ENCODE measurements at regions not wholly inside any gene's neighbourhood (a gene's known extent, or its start where the extent isn't known, plus 50 kb on each side); places are given as distances from the start of the nearest gene placed in this dataset.

DNA sequence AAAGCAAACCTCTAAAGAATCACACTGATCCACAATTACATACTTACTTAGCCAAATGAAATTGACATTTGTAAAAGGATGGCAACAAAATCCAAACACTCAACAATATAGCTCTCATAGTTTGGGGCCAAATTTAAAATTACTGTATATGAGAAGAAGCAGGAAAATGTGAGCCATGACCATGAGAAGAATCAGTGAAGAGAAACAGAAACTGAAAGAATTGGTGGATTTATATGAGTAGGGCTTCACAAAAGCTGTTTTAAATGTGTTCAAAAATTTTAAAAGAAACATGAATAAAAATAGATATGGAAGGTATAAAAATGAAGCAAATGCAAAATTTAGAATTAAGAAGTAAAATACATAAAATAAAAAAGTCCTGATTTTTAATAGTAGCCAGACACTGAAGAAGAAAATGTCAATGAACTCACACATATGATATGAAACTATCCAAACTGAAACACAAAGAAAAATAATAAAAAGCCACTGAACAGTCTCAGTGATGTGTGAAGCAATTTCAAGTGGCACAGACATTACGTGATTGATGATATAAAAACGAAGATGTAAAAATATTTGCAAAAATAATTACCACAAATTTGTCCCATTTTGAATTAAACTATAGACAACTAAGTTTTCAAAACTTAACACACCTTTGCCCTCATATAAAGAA is 87.9 kb upstream of the MDGA2 start:
- Histone ChIP-seq H3K27me3 (ENCODE audit: insufficient read depth, low read length) (no peaks in the 10 kb centered on the region), H2AFZ (ENCODE audit: low read length, unreplicated experiment) (no peak overlapping the region), H3K4me3 (ENCODE audit: low read depth, low read length) (no peak overlapping the region), H3K36me3 (ENCODE audit: insufficient read depth, low read length) (no peaks in the 10 kb centered on the region), H3K79me2 (ENCODE audit: control insufficient read depth, insufficient read depth, low read length, unreplicated experiment) (no peaks in the 10 kb centered on the region), H3K4me1 (ENCODE audit: control insufficient read depth, insufficient read depth, low read length, unreplicated experiment) (no peaks in the 10 kb centered on the region), H3K27ac (ENCODE audit: low read depth, low read length) (no peak overlapping the region)

GRCh38 chr14:47746986-47747385 is 71.6 kb upstream of the MDGA2 start:
- Histone ChIP-seq H2AFZ (ENCODE audit: low read length, unreplicated experiment) (no peak overlapping the region), H3K36me3 (ENCODE audit: insufficient read depth, low read length) (no peaks in the 10 kb centered on the region), H3K27me3 (ENCODE audit: insufficient read depth, low read length) (no peaks in the 10 kb centered on the region), H3K27ac (ENCODE audit: low read depth, low read length) (no peak overlapping the region), H3K4me1 (ENCODE audit: control insufficient read depth, insufficient read depth, low read length, unreplicated experiment) (no peaks in the 10 kb centered on the region), H3K4me3 (ENCODE audit: low read depth, low read length) (no peak overlapping the region), H3K79me2 (ENCODE audit: control insufficient read depth, insufficient read depth, low read length, unreplicated experiment) (no peaks in the 10 kb centered on the region)

DNA sequence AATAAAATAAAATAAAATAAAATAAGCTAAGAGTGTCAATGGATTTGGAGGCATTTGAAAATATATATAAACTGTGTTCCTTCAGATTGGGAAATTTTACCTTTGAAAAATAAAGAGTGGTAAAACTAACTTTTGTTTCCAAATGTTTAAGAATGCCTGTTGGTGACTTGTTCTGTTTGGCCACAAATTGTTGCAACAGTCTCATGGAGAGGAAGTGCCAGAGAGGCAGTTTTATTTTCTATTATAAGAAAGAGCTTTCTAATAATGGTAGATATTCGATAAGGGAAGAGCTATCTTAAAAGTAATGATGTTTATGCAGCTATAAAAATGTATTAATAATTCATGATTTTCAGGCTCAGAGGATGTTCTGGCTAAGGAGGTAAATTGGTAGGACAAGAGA is 68.8 kb upstream of the MDGA2 start:
- H3K27me3 ChIP-seq (ENCODE audit: insufficient read depth, low read length) = no peaks in the 10 kb centered on the region
- H3K4me1 ChIP-seq (ENCODE audit: control insufficient read depth, insufficient read depth, low read length, unreplicated experiment) = no peaks in the 10 kb centered on the region

DNA sequence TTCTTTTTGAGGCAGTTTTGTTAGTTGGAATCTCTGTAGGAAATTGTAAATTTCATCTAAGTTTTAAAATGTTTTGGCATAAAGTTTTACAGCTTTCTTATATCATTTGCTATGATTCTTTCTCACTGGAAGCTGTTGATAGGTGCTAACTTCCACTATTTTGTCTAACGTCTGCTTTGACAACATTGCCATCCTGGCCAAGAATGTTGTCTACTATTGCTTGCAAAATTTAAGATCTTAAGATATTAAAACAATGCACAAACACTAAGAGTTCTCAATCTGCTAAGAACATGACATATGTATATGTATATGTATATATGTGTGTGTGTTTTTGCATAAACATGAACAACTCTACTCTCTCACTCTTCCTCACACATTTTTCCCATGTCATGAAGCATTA is 64.1 kb upstream of the MDGA2 start:
- Histone ChIP-seq H3K79me2 (ENCODE audit: control insufficient read depth, insufficient read depth, low read length, unreplicated experiment) (no peaks in the 10 kb centered on the region), H3K4me3 (ENCODE audit: low read depth, low read length) (no peak overlapping the region), H3K27ac (ENCODE audit: low read depth, low read length) (no peak overlapping the region), H2AFZ (ENCODE audit: low read length, unreplicated experiment) (no peak overlapping the region), H3K27me3 (ENCODE audit: insufficient read depth, low read length) (no peaks in the 10 kb centered on the region), H3K36me3 (ENCODE audit: insufficient read depth, low read length) (no peaks in the 10 kb centered on the region), H3K4me1 (ENCODE audit: control insufficient read depth, insufficient read depth, low read length, unreplicated experiment) (no peaks in the 10 kb centered on the region)

More for the DNA sequence above, 68.8 kb upstream of the MDGA2 start:
- H3K27ac ChIP-seq (ENCODE audit: low read depth, low read length) = no peak overlapping the region
- H3K79me2 ChIP-seq (ENCODE audit: control insufficient read depth, insufficient read depth, low read length, unreplicated experiment) = no peaks in the 10 kb centered on the region
- H3K4me3 ChIP-seq (ENCODE audit: low read depth, low read length) = no peak overlapping the region
- H2AFZ ChIP-seq (ENCODE audit: low read length, unreplicated experiment) = no peak overlapping the region
- H3K36me3 ChIP-seq (ENCODE audit: insufficient read depth, low read length) = no peaks in the 10 kb centered on the region

DNA sequence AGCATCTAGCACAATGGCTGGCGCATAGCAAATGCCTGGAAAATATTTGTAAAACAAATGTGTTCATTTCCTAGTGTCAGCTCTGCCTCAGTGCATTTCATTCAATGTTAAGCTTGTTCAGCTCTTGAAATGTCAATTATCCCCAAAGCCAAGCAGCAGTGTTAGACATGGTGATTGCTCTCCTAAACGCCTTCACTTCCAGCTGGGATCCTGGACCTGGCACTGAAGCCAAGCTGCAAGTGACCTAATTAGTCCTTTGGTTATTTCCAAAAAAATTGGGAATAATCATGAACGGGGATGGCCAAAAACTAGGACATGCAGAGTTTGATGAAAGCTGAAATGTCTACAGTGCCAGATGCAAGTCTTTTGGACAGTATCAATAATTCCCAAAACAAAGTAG is 54.9 kb upstream of the MDGA2 start:
- Histone ChIP-seq H3K27me3 (ENCODE audit: insufficient read depth, low read length) (no peaks in the 10 kb centered on the region), H3K4me3 (ENCODE audit: low read depth, low read length) (no peak overlapping the region), H3K4me1 (ENCODE audit: control insufficient read depth, insufficient read depth, low read length, unreplicated experiment) (no peaks in the 10 kb centered on the region), H2AFZ (ENCODE audit: low read length, unreplicated experiment) (no peak overlapping the region), H3K27ac (ENCODE audit: low read depth, low read length) (no peak overlapping the region), H3K36me3 (ENCODE audit: insufficient read depth, low read length) (no peaks in the 10 kb centered on the region), H3K79me2 (ENCODE audit: control insufficient read depth, insufficient read depth, low read length, unreplicated experiment) (no peaks in the 10 kb centered on the region)

Data from ACC112 (cell line).